Rectal smooth muscle tissue (tissue), 1 donor: ENCODE measurements at regions not wholly inside any gene's neighbourhood (a gene's known extent, or its start where the extent isn't known, plus 50 kb on each side); places are given as distances from the start of the nearest gene placed in this dataset.

Experiments
- H3K27ac ChIP-seq: one replicate; pipeline ENCODE4 v1.7.0; 2013; ENCODE audit warnings: low read depth, low read length, inconsistent platforms
- H3K27me3 ChIP-seq: one replicate; pipeline ENCODE4 v1.7.0; 2013; ENCODE audit warnings: low read length; ENCODE audit not compliant: control insufficient read depth, insufficient read depth
- H3K36me3 ChIP-seq: one replicate; pipeline ENCODE4 v1.7.0; 2013; ENCODE audit warnings: low read length; ENCODE audit not compliant: control insufficient read depth, insufficient read depth
- H3K4me1 ChIP-seq: one replicate; pipeline ENCODE4 v1.7.0; 2013; ENCODE audit warnings: low read length; ENCODE audit not compliant: control insufficient read depth, insufficient read depth
- H3K4me3 ChIP-seq: one replicate; pipeline ENCODE4 v1.7.0; 2013; ENCODE audit warnings: low read length
- H3K9ac ChIP-seq: one replicate; pipeline ENCODE4 v1.7.0; 2013; ENCODE audit warnings: low read length

- Histone ChIP-seq H3K27me3 (no peaks in the 10 kb centered on the region), H3K36me3 (no peaks in the 10 kb centered on the region), H3K4me1 (no peaks in the 10 kb centered on the region), H3K27ac (no peak overlapping the region), H3K4me3 (no peak overlapping the region), H3K9ac (no peak overlapping the region)
Measured at GRCh38 chr14:47833011-47833410, 157.6 kb upstream of the MDGA2 start.

- Histone ChIP-seq H3K27ac (no peak overlapping the region), H3K4me3 (no peak overlapping the region), H3K9ac (no peak overlapping the region), H3K27me3 (no peaks in the 10 kb centered on the region), H3K4me1 (no peaks in the 10 kb centered on the region), H3K36me3 (no peaks in the 10 kb centered on the region)
Measured at GRCh38 chr14:47826809-47827208, 151.4 kb upstream of the MDGA2 start.

GRCh38 chr14:47822326-47822725 lies 146.9 kb upstream of the MDGA2 start:
- H3K27me3 ChIP-seq = no peaks in the 10 kb centered on the region
- H3K36me3 ChIP-seq = no peaks in the 10 kb centered on the region
- H3K4me1 ChIP-seq = no peaks in the 10 kb centered on the region
- H3K27ac ChIP-seq = no peak overlapping the region
- no peak overlapping the region for H3K9ac ChIP-seq
- no peak overlapping the region for H3K4me3 ChIP-seq

- Histone ChIP-seq H3K27ac (no peak overlapping the region), H3K4me1 (no peaks in the 10 kb centered on the region), H3K27me3 (no peaks in the 10 kb centered on the region), H3K36me3 (no peaks in the 10 kb centered on the region), H3K4me3 (no peak overlapping the region), H3K9ac (no peak overlapping the region)
Measured at GRCh38 chr14:47821135-47821534, 145.7 kb upstream of the MDGA2 start.

- no peak overlapping the region for H3K9ac ChIP-seq
- no peaks in the 10 kb centered on the region for H3K27me3 ChIP-seq
- H3K4me1 ChIP-seq = no peaks in the 10 kb centered on the region
- no peak overlapping the region for H3K4me3 ChIP-seq
- H3K27ac ChIP-seq = no peak overlapping the region
- H3K36me3 ChIP-seq = no peaks in the 10 kb centered on the region
Measured at GRCh38 chr14:47790477-47790876, 115.1 kb upstream of the MDGA2 start.

GRCh38 chr14:47785058-47785457 lies 109.7 kb upstream of the MDGA2 start:
- H3K27me3 ChIP-seq = no peaks in the 10 kb centered on the region
- no peaks in the 10 kb centered on the region for H3K4me1 ChIP-seq
- no peak overlapping the region for H3K27ac ChIP-seq
- no peaks in the 10 kb centered on the region for H3K36me3 ChIP-seq
- no peak overlapping the region for H3K9ac ChIP-seq
- H3K4me3 ChIP-seq = no peak overlapping the region

GRCh38 chr14:47778631-47779030 lies 103.2 kb upstream of the MDGA2 start:
- Histone ChIP-seq H3K27me3 (no peaks in the 10 kb centered on the region), H3K9ac (no peak overlapping the region), H3K4me1 (no peaks in the 10 kb centered on the region), H3K36me3 (no peaks in the 10 kb centered on the region), H3K4me3 (no peak overlapping the region), H3K27ac (no peak overlapping the region)

- H3K4me3 ChIP-seq = no peak overlapping the region
- no peak overlapping the region for H3K27ac ChIP-seq
- H3K36me3 ChIP-seq = no peaks in the 10 kb centered on the region
- H3K27me3 ChIP-seq = no peaks in the 10 kb centered on the region
- H3K9ac ChIP-seq = no peak overlapping the region
- H3K4me1 ChIP-seq = no peaks in the 10 kb centered on the region
Measured at GRCh38 chr14:47772652-47773051, 97.2 kb upstream of the MDGA2 start.

- Histone ChIP-seq H3K36me3 (no peaks in the 10 kb centered on the region), H3K9ac (no peak overlapping the region), H3K27ac (no peak overlapping the region), H3K27me3 (no peaks in the 10 kb centered on the region), H3K4me3 (no peak overlapping the region), H3K4me1 (no peaks in the 10 kb centered on the region)
Measured at GRCh38 chr14:47763188-47763854, 87.9 kb upstream of the MDGA2 start.

GRCh38 chr14:47746986-47747385 lies 71.6 kb upstream of the MDGA2 start:
- H3K4me1 ChIP-seq = no peaks in the 10 kb centered on the region
- no peaks in the 10 kb centered on the region for H3K27me3 ChIP-seq
- no peaks in the 10 kb centered on the region for H3K36me3 ChIP-seq
- no peak overlapping the region for H3K9ac ChIP-seq
- H3K27ac ChIP-seq = no peak overlapping the region
- no peak overlapping the region for H3K4me3 ChIP-seq

GRCh38 chr14:47744155-47744554 lies 68.8 kb upstream of the MDGA2 start:
- no peaks in the 10 kb centered on the region for H3K27me3 ChIP-seq
- H3K9ac ChIP-seq = no peak overlapping the region
- no peak overlapping the region for H3K27ac ChIP-seq
- H3K36me3 ChIP-seq = no peaks in the 10 kb centered on the region
- H3K4me3 ChIP-seq = no peak overlapping the region
- H3K4me1 ChIP-seq = no peaks in the 10 kb centered on the region

- no peak overlapping the region for H3K4me3 ChIP-seq
Measured at GRCh38 chr14:47739541-47739940, 64.1 kb upstream of the MDGA2 start.

GRCh38 chr14:47730296-47730695 lies 54.9 kb upstream of the MDGA2 start:
- no peaks in the 10 kb centered on the region for H3K4me1 ChIP-seq
- no peaks in the 10 kb centered on the region for H3K36me3 ChIP-seq
- no peaks in the 10 kb centered on the region for H3K27me3 ChIP-seq
- no peak overlapping the region for H3K27ac ChIP-seq
- H3K9ac ChIP-seq = no peak overlapping the region
- H3K4me3 ChIP-seq = no peak overlapping the region

More at GRCh38 chr14:47739541-47739940, 64.1 kb upstream of the MDGA2 start:
- Histone ChIP-seq H3K4me1 (no peaks in the 10 kb centered on the region), H3K36me3 (no peaks in the 10 kb centered on the region), H3K9ac (no peak overlapping the region), H3K27ac (no peak overlapping the region), H3K27me3 (no peaks in the 10 kb centered on the region)
